Coronary artery (tissue), 2 donors: ENCODE measurements at regions not wholly inside any gene's neighbourhood (a gene's known extent, or its start where the extent isn't known, plus 50 kb on each side); places are given as distances from the start of the nearest gene placed in this dataset.

Experiments
- DNase-seq: peaks from one replicate; pipeline ENCODE4 v3.0.0-alpha.2; 2017; ENCODE audit warnings: low spot score
- H3K27ac ChIP-seq, 2 donors: fragments of 200-600 bp; sonication (generic); one replicate each; pipeline ENCODE4 v1.5.1; 2016 to 2019
- H3K4me3 ChIP-seq: fragments of 200-600 bp; sonication (generic); 2 replicates; pipeline ENCODE4 v1.5.1; 2016; ENCODE audit warnings: mild to moderate bottlenecking, moderate library complexity
- TF ChIP-seq, protein P1 (sequence below): fragments of 200-600 bp; sonication (generic); IDR thresholded peaks from one replicate; pipeline ENCODE4 v1.5.1; 2019; ENCODE audit warnings: antibody characterized with exemption

DNA sequence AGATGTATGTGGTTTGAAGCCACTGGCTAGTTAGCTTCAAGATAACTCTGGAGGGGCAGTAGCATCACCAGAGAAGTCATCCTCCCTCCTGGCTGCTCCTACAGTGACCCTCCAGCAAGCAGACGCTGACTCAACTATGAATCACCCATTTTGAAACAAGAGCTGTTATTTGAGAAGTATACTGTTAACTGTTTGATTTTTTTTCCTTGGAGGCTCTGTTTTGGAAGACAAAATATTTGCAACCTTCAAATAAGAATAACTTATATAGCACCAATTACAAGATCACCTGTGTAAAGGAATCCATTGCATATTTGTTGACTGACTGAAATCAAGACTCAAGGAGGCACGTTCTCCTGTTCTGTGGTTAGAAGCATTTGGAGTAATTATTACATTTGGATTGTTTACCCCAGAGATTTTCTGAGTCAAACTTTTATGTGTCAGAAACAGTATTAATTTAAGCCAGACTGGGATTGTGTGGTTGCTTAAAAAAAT is 313.8 kb downstream of the MTX2 start:
- TF ChIP-seq, protein P1, sequence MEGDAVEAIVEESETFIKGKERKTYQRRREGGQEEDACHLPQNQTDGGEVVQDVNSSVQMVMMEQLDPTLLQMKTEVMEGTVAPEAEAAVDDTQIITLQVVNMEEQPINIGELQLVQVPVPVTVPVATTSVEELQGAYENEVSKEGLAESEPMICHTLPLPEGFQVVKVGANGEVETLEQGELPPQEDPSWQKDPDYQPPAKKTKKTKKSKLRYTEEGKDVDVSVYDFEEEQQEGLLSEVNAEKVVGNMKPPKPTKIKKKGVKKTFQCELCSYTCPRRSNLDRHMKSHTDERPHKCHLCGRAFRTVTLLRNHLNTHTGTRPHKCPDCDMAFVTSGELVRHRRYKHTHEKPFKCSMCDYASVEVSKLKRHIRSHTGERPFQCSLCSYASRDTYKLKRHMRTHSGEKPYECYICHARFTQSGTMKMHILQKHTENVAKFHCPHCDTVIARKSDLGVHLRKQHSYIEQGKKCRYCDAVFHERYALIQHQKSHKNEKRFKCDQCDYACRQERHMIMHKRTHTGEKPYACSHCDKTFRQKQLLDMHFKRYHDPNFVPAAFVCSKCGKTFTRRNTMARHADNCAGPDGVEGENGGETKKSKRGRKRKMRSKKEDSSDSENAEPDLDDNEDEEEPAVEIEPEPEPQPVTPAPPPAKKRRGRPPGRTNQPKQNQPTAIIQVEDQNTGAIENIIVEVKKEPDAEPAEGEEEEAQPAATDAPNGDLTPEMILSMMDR = no peak
- Histone ChIP-seq H3K27ac (no peak overlapping the region), H3K4me3 (no peak overlapping the region)
- DNase-seq = no peak

DNA sequence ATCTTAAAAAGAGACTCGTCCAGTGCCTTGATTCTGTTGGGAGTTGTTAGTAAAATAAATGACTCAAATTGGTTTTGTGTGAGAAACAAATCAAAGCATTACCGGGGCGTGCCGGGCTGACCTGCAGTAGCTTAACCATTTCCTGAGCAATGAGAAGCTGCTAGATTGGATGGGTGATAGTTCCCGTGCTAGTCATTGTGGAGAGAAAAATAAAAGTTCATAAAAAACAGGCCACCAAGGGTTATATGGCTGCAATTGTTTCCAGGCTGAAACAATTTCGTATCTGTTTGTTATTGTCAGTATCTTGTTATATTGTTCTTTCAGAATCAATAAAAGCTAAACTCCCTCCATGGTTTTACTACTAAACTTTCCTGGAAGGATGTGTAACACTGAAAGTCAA is 314.4 kb downstream of the MTX2 start:
- no peak overlapping the region for H3K27ac ChIP-seq
- DNase-seq = no peak
- TF ChIP-seq, protein P1 = no peak
- H3K4me3 ChIP-seq = no peak overlapping the region

DNA sequence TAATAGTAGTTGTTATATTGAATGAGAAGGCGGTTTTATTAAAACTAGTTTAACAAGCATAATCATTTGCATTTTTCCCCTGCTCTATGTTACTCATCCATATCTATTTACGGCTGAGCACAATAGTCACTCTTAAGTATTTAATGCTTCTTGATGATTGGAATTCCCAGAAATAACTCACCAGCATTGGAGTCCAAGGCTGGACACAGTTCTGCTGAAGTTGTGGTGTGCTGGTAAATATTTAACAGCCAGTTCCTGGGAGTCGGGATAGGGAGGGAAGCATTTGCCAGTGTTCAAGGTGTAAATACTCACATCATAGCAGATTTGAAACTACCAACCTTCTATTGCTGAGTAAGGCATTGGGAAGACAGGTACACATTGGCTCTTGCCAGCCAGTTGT is 315.1 kb downstream of the MTX2 start:
- DNase-seq = no peak
- no peak overlapping the region for H3K4me3 ChIP-seq
- TF ChIP-seq, protein P1 = no peak
- no peak overlapping the region for H3K27ac ChIP-seq

DNA sequence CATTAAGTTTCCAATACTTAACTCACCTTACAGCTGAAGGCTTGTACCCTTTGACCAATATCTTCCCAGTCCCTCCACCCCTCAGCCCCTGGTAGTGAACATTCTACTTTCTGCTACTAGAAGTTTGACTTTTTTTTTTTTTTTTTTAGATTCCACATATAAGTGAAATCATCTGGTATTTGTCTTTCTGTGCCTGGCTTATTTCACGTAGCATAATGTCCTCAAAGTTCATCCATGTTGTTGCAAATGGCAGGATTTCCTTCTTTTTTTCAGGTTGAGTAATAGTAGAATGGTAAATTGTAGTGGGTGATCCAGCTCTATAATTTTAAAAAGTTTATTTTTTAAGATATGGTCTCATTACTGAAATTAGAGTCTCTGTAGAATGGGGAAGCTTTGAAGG is 316.0 kb downstream of the MTX2 start:
- no peak overlapping the region for H3K4me3 ChIP-seq
- no peak overlapping the region for H3K27ac ChIP-seq
- TF ChIP-seq, protein P1 = no peak
- no peak for DNase-seq

DNA sequence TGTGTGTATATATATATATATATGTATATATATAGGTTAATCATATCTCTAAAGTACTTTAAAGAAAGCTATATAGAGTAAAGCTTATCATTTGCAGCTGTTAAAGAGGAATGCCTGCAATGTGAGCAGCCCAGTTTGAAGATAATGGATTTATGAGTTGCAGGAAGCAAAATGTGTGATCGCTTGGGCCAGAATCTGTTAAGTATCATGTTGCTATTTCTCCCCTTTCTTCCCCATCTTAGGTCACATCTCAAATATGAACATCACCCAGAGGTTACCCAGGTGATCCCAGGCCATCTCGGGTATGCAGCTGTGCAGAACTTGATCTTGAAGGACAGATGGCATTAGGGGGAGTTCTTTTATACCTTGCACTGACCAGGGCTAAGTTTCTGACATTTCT is 316.5 kb downstream of the MTX2 start:
- Histone ChIP-seq H3K4me3 (no peak overlapping the region), H3K27ac (no peak overlapping the region)
- no peak for DNase-seq
- TF ChIP-seq, protein P1 = no peak

DNA sequence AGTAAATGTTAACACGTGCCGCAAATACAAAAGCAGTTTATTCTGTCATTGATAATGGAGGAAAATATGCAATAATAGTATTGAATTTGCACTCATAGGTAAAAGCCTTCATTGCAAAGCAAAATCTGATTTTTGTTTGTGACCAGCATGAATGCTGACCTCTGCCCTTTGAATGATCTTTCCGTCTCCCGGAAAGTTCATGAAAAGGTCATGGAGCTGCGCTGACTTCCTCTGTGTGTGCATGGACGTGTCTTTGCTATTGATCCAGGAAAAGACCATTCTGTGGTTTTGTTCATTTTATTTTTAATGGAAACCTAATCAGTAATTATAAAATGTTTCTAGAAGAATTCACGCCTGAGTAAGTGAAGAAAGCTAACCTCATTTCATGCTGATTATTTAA is 320.0 kb downstream of the MTX2 start:
- TF ChIP-seq, protein P1 = no peak
- no peak for DNase-seq
- Histone ChIP-seq H3K4me3 (no peak overlapping the region), H3K27ac (no peak overlapping the region)

DNA sequence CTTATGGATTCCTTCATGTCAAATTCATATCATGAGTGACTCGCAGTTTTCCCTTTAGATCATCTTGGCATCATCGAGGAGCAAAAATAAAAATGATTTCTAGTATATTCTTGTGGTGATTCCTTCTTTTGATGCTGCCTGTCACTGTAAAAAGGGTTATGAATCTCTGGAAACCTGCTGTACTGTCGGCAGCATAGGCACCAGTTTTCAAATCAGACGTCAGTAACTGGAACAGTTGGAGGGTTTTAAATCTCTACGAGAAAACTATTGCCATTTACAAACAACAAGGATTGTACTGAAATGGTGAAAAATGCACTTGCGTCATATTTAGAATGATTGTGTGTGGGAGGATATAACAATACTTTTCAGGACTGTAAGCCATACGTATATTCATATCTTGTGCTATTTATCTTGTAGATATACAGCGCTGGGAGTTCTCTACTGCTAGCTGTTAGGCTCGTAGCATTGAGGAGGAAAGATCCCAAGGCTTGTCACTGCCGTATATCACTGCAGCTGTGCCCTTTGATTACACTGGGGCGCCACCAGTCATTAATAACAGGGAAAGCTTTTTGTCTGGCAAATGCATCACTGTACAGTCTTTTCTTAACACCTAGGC is 320.7 kb downstream of the MTX2 start:
- Histone ChIP-seq H3K4me3 (no peak overlapping the region), H3K27ac (no peak overlapping the region)
- TF ChIP-seq, protein P1 = no peak
- no peak for DNase-seq
